ENCODE measurements at regions not wholly inside any gene's neighbourhood (a gene's known extent, or its start where the extent isn't known, plus 50 kb on each side); places are given as distances from the start of the nearest gene placed in this dataset.
"Not testable (repeated sequence)": the region's sequence is repeated elsewhere in the genome, so short reads cannot be mapped to it uniquely, and the experiment has no call there.

DNA sequence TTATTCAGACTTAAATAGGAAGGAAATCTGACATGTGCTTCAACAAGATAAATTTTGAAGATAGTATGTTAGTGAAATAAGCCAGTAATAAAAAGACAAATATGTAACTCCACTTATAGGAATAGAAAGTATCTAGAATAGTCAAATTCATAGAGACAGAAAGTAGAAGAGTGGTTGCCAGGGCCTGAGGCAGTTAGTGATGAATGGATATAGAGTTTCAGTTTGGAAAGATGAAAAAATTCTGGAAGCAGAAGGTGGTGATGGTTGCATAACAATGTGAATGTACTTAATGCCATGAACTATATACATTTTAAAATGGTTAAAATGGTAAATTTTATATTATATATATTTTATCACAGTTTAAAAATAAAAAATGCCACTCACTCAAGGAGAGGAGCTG lies 54.3 kb downstream of the HAND2 start:
- DNase-seq = no peak

DNA sequence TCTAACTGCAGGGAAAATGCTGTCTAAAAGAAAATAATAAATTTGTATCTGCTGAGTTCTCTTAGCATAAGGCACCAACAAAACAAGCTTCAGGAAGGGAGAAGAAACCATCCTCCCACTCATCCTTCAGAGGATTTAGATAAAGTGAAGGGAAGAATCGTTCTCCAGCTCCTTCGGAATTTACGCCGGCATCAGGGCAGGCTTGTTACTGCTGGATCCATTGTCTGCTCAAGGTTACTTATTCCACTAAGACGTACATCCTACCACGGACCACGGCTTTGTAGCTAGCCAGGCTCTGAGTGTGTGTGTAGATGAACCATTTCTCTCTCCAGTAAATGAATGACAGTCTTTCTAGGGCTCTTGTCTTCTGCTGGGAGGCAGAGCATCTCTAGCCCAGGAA lies 60.4 kb downstream of the HAND2 start:
- no peak for DNase-seq

DNA sequence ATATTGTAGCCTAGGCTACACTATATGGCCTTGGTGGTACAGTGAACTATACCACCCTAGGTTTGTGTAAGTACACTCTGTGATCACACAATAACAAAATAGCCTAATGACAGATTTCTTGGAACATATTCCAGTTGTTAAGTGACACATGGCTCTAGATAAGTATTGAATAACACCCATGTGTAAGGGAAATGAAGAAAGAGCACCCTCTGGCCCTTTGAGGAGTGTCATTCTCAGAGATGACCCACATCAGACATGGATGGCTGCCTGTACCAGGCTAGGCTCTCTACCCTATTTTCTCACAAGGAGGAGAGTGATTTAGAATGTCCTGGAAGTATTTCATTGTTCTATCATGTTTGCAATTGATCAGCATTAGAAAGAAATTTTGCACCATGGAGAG lies 61.7 kb downstream of the HAND2 start:
- DNase-seq = no peak

DNA sequence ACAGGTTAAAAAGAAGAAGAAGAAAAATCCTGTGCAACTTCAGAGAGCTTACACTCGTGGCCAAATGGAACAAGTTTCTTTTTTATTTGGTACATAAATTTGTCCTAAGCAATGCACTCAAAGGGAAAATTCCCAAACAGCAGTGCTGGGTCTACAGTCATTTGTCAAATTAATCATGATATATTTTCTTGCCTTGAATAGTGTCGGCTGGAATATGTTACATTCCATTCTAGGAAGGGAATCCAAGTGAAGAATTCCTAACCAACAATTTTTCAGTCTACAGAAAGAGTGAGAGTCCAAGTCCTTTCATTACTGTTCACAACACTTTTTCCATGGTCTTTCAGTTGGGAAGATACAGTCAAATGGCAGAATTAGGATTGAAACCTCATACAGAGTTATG lies 63.9 kb downstream of the HAND2 start:
- no peak for DNase-seq

DNA sequence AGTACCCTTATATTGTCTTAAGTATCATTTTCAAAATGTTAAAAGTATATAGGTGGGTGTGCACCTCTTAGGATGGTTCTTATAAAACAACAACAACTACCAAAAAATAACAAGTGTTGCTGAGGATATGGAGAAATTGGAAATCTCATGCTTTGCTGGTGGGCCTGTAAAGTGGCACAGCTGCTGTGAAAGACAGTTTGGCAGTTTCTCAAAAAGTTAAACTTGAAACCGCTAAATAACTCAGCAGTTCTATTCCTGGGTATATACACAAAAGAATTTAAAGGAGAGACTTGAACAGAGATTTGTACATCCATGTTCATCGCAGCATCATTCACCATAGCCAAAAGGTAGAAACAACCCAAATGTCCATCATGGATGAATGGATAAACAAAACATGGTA lies 65.5 kb downstream of the HAND2 start:
- DNase-seq = no peak

DNA sequence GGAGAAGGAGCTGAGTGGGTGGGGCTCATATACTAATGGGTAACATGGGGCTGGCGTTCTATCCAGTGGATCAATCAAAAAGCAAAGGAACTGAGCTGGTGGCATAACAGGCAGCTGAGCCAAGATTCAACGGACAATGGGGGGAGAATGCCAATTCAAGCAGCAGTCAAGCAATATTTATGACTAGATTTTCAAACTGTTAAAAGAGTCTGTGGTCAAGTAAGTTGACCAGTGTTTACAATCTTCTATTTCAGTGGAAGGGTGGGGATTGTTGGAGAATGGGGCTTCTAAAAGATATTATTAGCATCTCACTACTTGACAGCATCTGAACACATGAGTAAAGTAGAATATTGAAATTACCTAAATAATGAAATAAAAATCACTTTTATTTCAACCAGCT lies 64.9 kb upstream of the SCRG1 start:
- no peak for DNase-seq

DNA sequence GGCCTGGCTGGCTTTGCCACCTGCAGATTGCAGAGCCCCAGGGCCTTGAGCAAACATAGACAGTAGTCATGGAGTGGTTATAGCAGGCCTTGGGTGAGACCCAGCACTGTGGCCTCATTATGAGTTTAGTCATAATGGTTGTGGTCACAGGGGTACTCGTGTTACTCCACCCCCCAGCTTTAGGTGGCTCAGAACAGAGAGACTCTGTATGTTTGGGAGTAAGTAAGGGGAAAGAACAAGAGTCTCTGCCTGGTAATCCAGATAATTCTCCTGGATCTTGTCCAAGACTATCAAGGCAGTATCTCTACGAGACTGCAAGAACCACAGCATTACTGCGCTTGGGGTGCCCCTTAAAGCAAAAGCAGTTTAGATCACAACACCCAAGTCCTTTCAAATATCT lies 62.3 kb upstream of the SCRG1 start:
- DNase-seq = no peak

DNA sequence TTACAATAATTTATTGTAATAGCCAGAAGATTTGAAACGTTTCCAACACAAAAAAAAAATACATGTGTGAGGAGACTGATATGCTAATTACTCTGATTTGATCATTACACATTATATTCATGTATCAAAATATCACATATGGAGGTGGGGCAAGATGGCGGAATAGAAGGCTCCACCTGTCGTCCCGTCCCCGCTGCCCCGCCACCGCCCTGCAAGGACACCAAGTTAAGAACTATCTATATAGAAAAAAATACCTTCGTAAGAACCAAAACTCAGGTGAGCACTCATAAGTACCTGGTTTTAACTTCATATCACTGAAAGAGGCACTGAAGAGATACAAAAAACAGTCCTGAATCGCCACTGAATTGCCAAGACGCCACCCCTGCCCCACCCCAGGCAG lies 60.9 kb upstream of the SCRG1 start:
- no peak for DNase-seq

DNA sequence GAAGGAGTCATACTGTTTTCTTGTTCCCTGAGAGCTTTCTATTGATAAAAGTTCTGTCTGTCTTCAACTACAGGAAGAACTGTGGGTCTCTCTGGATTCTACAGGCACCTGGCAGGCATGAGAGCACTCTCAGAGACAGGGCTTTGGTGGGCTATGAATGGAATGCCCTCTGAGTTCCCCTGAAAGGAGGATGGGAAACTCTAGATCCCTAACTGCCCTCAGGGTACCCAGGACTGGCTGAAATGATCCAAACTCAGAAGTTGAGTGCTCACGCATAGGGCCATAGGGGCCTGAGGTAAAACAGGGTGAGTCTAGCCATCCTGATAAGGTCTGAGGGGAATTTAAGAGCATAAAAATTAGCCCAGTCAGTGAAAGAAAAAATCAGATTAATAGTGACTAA lies 59.0 kb upstream of the SCRG1 start:
- DNase-seq = no peak

DNA sequence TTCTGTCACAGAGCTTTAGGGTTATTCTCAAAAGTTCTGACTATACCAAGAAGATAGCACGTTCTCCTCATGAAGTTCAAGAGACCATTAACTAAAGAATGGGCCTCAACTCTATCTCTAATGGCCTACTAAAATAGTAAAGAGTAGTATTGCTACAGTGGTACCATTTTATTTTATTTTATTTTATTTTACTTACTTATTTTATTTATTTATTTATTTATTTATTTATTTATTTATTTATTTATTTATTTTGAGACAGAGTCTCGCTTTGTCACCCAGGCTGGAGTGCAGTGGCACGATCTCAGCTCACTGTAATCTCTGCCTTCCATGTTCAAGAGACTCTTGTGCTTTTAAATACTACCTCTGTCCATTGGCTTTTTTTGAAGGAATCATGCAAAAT lies 52.5 kb upstream of the SCRG1 start:
- not testable (repeated sequence) for DNase-seq

DNA sequence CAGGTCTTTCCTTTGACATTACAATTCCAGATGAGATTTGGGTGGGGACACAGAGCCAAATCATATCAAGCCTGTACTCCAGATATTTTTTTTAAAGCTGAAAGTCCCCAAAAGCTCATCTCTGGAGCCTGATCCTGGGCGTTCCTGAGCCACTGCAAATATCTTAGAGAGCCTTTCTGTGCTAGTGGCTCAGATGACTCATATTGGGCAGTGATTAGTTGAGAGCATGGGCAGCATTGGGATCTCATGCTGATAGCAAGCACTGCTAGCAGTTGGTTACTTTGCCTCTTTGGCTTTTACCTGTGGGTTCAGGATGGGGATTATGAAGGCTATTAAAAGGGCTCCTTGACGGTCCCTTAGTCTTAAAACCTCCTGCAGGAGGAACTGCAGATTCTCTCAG lies 51.4 kb upstream of the SCRG1 start:
- DNase-seq = no peak

DNA sequence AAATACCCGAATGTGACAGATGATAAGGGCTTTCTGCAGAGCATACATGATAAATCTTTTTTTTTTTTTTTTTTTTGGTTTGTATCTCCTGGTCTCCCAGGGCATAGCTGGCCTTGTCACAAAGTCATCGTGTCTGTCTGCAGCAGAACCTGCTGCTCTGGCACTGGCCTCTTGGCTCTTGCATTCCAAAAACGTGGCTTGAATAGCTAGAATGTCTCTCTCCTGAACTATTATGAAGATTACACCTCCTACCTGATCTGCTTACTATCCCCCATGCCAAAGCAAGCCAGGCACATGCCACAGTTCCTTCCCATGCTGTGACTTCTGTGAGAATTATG lies 50.4 kb upstream of the SCRG1 start:
- DNase-seq = no peak

DNA sequence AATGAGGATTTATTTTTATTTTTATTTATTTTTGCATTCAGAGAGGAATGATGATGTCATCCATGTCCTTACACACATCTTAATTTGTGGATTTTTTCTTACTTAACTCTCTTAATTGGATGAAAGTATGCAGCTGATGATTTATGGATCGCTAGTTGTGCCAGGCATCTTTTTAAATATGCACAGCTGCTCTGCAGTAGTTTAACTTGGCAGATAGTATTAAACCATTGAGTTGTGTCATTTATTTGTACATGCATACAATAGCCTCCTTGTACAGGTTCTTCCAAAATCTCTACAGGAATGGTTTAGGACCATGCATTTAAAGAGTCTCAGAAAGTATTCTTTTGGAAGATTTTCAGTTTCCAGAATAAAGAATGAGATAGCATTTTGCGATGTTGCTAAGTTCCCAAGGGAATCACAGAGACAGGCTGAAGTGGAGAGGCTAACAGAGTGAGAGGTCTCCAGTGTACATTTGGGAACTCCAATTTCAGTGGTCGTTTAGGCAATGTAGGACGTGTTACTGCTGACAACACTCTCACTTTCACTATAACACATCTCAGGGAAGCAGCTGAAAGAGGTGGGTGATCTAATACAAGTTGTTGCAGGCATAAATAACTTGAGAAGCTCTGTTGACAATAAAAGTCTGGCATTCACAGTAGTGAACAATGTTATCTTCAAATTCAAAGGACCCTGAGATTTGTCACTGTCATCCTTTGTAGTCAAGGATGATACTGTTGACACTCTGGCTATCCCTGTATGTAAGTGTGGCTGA lies 49.9 kb upstream of the SCRG1 start:
- peak; percentile 79 for DNase-seq

Measured in NCI-H146 (cell line).